ENCODE measurements at regions not wholly inside any gene's neighbourhood (a gene's known extent, or its start where the extent isn't known, plus 50 kb on each side); places are given as distances from the start of the nearest gene placed in this dataset.

DNA sequence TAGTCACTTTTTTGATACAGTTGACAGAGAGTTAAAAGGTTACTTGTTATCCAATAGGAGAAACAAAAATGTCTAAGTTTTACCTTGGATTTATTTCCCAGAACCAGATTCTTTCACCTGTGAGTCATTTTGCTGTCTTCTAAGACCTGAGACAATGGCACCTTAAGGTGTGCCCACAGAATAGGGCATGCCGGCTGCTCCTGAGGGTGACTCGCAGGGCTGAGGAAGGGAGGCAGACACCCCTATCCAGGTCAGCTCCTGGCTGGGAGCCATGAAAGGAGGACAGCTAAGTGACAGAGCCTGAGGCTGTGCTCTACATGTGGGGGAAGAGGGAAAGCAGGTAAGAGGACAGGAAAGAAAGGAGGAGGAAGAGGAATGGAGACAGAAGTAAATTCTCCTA, 67.8 kb downstream of the RASSF10 start:
- TF ChIP-seq, protein P1, sequence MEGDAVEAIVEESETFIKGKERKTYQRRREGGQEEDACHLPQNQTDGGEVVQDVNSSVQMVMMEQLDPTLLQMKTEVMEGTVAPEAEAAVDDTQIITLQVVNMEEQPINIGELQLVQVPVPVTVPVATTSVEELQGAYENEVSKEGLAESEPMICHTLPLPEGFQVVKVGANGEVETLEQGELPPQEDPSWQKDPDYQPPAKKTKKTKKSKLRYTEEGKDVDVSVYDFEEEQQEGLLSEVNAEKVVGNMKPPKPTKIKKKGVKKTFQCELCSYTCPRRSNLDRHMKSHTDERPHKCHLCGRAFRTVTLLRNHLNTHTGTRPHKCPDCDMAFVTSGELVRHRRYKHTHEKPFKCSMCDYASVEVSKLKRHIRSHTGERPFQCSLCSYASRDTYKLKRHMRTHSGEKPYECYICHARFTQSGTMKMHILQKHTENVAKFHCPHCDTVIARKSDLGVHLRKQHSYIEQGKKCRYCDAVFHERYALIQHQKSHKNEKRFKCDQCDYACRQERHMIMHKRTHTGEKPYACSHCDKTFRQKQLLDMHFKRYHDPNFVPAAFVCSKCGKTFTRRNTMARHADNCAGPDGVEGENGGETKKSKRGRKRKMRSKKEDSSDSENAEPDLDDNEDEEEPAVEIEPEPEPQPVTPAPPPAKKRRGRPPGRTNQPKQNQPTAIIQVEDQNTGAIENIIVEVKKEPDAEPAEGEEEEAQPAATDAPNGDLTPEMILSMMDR (IDR thresholded peaks at IDR 0.05): no peak
- no peak for TF ChIP-seq POLR2A (IDR thresholded peaks at IDR 0.05)
- no peak for TF ChIP-seq EP300 (IDR thresholded peaks at IDR 0.05)

All from stomach (tissue), 4 donors.